Caki2 (cell line): ENCODE measurements at regions not wholly inside any gene's neighbourhood (a gene's known extent, or its start where the extent isn't known, plus 50 kb on each side); places are given as distances from the start of the nearest gene placed in this dataset.
"Not testable (repeated sequence)": the region's sequence is repeated elsewhere in the genome, so short reads cannot be mapped to it uniquely, and the experiment has no call there.

Source experiments
- DNase-seq: peaks from one replicate; pipeline ENCODE4 v3.0.0-alpha.2; 2015; ENCODE audit warnings: low read depth
- in situ Hi-C: cut with HindIII; loops from 2 replicates; pipeline ENCODE4 v1.10.0; 2016; ENCODE audit warnings: low sequenced_read_pairs, low pct_unique_long_range_greater_than_20kb, mixed read lengths

DNA sequence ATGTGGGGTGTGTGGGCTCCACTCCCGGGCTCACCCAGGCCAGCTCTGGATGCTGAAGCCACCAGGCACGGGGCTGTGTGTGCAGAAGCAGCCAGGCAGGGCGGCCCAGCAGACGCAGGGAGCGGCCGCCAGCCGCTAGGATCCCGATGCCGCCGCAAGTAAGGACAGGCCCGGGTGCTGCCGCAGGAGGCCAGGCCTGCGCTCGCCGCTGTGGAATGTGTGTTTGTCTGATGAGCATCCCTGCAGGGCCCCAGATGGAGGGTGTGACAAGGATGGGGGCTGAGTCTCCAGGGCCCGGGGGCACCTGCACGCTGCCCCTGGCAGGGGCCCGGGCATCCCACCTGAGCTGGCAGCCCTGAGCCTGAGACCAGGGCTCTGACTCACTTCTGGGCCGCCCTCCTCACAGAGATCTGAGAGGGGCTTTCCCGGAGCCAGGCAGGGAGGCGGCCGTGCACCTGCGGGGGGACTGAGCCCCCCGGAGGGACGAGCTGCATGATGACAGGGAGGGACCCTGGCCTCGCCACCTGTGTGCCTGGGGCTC, 101.5 kb downstream of the FOXL3 start:
- in situ Hi-C loops = no loop called here
- DNase-seq = no peak

DNA sequence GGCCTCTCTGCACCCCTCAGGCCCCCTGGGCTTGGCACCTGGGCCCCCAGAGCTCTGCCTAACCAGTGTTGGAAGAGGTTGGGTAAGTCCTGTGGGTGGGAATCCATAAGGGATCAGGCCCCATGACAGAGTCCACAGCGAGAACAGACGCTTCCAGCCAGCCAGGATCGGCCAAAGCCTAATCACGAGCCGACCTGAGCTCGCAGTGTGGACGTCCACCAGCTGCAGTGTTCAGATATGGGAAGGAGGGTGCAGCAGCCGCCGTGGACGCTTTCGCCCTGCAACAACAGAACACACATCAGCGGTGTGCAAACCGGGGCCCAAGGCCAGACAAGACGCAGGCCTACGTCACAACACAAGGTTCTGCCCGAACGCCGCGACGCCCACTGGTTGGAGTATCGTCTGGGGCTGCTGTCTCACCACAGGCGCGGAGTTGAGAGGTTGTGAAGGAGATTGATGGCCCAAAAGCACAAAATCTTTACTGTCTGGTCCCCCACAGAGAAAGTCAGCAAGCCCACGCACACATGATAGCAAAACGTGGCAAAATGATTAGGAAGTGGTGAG, 102.1 kb downstream of the FOXL3 start:
- DNase-seq = no peak

DNA sequence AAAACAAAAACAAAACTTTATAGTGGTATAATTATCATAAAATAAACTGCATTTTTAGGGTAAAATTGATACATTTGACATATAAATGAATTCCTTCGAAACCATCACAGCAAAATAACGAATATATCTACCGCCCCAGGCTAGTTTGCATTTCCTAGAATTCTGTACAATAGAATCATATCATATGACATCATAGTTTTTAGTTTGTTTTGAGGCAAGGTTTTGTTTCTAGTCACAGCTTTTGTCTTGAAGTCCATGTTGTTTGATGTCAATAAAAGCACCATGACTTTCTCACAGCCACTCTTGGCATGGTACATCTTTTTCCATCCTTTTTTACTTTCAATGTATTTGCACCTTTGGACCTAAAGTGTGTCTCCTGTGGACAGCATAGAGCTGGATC, 102.9 kb downstream of the FOXL3 start:
- in situ Hi-C loops = no loop called here
- no peak for DNase-seq

More for the DNA sequence above, 102.1 kb downstream of the FOXL3 start:
- in situ Hi-C loops = no loop called here

DNA sequence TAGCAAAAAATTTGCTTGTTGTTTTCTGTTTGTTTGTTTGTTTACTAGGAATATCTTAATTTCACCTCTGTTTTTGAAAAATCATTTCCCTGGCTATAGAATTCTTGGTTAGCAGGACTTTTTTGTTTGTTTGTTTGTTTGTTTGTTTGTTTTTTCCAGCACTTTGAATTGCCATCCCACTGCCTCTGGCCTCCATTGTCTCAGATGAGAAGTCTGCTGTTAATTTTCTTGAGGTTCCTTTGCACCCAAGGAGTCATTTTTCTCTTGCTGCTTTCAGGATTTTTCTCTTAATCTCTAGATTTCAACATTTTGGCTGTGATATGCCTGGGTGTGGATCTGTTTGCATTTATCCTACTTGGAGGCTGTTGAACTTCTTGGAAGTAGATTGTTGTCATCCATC, 105.7 kb downstream of the FOXL3 start:
- in situ Hi-C loops = no loop called here
- no peak for DNase-seq

DNA sequence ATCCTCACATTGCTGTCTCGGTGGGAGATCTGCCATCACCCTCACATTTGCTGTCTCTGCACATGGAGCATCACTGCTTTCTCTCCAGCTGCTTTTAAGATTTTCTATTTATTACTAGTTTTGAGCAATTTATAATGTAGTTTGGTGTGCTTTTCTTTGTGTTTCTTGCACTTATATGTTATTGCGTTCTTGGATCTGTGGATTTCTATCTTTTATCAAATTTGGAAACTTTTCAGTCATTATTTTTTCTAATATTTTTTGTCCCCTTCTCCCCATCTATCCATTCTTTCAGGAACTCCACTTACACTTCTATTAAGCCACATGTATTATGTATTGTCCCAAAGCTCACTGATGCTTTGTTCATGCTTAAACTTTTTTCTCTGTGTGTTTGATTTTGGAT, 108.9 kb downstream of the FOXL3 start:
- DNase-seq = no peak

DNA sequence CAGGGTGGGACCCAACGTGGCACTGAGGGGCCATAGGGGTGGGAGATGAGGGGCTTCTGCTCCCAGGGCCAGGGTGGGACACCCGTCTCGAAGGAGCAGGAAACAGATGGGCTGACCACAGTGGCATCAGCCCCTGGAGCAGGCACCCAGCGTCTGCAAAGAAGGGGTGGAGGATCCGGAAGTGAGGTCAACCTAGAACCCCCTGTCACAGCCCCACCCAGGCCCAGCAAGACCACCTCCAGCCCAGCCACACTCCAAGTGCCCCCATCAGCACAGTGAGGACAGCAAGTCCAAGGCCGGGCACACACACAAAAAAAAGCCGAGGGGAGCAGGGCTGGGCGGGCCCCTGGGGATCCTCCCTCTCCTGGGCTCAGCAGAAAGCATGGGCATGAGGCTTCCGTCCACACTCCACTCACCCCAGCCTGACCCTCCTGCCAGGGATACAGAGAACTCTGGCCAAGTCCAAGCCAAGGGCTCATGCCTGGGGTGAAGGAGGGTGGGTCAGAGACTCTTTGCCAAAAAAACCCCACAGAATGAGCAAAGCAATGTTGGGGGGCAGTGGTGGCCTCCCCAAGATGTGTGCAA, 111.0 kb downstream of the FOXL3 start:
- DNase-seq = no peak

More for the DNA sequence above, 108.9 kb downstream of the FOXL3 start:
- in situ Hi-C loops = no loop called here

DNA sequence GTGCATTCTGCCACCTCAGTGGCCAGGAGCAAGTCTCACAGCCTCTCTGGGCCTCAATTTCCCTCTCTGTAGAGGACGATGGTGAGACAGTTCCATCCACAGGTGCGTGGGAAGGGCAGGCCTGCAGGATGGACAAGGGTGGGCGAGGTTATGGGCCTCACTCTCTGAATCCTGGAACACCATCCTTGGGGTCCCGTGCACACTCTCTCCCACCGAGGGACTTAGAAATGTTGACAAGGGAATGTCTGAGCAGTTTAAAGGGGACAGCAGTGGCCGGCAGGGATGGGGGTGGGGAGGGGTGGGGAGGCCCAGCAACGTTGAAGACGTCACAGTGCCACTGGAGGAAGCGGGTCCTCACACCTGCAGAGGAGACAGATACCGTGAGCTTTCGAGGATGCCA, 111.5 kb downstream of the FOXL3 start:
- in situ Hi-C loops = no loop called here
- DNase-seq = no peak

More for the DNA sequence above, 111.0 kb downstream of the FOXL3 start:
- in situ Hi-C loops = no loop called here

DNA sequence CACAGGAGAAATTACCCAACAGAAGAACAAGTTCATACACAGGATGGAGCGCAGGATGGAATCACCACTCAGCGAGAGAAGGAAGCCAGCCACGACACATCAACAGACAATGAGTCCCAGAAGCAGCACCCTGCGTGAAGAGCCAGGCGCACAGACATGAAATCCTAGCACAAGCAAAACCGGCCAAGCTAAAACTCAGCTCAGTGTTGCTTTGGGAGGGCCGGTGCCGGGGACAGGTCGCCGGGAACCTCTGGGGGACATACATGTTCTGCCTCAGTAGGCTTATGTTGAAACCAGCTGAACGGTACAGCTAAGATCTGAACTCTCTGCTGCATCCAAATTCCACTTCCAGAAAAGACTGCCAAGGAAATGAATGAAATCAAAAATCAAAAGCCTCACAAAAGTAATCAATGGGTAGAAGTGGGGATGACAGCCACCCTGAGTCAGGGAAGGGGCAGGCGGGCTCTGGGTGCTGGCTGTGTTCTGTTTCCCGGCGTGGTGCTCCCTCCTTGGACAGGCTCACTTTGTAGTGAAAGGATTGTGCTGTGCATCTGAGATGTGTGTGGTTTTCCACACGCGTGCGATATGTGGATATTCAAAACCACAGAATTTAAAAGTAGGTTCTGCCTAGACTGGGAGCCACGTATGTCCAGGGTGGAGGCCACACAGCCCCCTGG, 114.7 kb downstream of the PDGFA start:
- in situ Hi-C loops = no loop called here
- no peak for DNase-seq

DNA sequence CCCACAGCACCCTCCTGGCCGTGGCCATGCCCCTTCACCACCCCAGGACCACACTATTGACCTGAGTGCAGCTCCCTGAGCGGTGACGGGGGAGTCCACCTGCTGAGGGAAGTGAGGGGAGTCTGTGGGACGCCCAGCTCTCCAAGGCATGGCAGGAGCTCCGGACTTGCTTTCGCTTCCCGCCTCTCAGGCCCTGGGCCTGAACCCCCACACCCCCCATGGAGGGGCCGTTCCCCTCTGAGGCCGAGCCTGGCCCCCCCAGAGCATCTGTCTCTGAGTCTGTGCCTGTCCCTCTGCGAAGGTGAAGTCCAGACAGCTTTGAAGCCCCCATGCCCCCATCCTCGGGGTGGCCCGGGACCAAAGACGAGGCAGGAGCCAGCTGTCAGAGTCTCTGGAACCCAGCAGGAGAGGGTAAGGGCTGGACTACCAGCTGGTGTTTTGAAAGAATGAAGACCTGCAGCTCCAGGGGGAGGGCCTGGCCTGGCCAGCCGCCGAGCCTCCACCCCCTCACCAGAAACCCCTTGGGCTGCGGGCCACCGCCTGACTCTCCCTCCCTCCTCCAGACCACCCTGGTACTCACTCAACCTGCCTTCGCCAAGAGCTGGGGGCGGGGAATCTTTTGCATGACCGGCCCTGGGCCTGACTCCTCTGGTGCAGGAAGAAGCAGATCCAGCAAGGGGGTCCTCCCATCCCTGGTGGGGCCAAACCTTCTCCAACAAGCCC, 114.0 kb downstream of the PDGFA start:
- DNase-seq = no peak
- in situ Hi-C loops = no loop called here

DNA sequence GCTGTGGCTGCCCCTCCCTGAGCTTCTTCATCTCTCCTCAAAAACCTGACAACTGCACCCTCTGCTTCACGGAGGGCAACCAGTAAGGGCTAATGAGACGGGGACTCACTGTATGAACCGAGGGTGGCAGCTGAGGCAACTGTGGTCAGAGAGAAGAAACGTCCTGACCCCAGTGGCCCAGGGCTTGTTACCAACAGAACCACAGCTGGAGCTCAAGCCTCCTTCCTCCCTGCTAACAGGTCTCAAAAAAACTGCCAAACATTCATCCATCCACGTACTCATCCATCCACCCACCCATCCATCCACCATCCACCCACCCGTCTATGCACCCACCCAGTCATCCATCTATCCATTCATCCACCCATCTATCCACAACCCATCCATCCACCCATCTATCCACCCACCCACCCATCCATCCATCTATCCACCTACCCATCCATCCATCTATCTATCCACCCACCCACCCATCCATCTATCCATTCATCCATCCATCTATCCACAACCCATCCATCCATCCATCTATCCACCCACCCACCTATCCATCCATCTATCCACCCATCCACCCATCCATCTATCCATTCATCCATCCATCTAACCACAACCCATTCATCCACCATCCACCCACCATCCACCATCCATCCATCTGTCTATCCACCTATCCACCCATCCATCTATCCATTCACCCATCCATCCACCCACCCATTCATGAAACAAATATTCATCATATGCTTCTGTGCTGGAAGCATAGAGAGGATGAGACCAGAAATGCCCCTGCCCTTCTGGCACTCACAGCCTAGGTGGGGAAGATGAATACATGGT, 111.7 kb downstream of the PDGFA start:
- in situ Hi-C loops = no loop called here
- DNase-seq = no peak

DNA sequence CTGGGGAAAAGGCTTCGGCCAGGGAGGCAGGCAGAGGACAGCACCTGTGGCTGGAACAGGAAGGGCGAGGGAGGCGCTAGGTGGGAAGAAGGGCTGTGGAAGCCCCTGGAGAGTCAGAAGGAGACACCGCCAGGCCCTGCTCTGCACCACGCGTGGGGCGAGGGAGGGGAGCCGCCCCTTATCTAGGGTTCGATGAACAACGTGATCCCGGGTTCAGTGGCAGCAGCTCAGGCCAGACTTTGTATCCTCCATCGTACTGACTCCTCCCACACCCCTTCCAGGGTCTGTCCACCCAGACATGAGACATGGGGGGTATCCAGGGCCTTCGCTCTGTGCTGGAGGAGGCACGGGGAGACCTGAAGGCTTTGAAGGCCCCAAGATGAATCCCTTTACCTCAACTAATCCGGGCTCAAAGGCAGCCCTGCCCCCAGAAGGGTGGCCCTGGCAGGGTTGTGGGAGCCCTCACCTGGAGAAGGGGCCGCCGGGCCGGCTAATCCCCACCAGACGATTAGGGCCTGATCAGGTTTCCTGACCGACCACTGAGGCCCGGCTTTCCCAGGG, 110.8 kb downstream of the PDGFA start:
- in situ Hi-C loops = no loop called here
- no peak for DNase-seq

DNA sequence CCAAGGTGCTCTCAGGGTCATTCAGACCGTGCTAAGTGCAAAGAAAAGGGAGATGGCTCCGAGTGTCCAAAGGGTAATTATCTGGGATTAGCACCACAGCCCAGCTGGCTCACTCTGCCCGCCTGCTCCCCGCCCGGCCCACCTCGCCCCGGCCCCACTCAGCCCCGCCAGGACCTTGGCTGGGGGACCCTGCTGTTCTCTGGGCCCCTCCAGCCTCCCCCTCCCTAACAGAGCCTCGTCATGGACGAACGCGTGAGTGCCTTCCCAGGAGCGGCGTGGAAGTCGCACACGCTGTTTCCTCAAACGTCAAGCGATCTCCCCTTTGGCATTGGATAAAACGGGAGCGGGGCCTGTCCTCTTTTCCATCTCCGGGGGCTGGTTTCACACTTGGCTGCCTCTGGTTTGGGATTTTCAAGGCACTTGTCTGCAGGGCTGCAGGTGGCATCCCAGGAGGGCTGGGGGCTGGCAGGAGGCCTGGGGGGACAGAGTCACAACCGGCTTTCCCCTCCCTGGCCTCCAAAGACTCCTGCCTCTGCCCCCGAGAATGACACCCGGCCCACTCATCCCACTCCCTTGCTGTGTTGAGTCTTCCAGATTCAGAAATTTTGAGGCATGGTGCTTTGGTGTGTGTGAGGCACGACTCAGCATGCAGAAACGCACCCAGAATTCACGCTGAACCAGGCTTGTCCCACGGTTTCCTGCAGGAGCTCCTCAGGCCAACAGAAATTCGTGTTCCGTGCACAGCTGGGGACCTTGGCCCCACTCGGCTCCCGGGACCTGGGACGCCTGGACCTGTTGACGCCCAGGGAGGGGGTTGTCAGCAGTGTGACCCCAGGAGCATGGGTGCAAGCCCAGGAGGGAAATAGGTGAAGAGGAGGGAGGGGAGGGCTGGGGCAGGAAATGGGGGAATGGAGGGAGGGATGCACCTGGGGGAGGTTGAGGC, 110.0 kb downstream of the PDGFA start:
- DNase-seq = no peak
- in situ Hi-C loops = no loop called here

DNA sequence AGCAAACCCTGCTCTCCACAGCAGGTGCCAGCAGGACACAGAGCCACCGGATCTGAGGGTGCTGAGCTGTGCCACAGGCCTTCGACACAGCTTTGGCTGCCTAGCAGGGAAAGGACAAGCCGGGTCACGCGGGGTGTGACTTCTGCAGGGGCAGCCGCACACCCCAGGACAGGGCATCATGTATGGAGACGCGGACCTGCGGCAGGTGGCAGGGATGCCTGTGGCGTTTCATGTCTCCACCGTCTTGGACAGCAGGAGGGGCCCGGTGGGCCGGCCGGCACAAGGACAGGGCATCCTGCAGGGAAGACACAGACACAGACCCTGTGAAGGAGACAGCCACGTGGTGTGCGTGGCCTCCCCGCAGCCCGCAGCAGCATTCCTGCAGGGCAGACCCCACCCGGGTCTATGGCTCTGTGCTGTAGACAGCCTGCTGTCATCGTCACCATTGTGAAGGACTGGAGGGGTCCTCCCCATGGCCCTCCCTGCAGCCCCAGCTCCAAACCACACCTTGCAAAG, 109.2 kb downstream of the PDGFA start:
- DNase-seq = no peak
- in situ Hi-C loops = no loop called here

DNA sequence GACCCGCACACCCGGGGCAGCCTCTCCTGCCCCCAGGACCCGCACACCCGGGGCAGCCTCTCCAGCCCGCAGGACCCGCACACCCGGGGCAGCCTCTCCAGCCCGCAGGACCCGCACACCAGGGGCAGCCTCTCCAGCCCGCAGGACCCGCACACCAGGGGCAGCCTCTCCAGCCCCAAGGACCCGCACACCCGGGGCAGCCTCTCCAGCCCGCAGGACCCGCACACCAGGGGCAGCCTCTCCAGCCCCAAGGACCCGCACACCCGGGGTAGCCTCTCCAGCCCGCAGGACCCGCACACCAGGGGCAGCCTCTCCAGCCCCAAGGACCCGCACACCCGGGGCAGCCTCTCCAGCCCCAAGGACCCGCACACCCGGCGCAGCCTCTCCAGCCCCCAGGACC, 108.5 kb downstream of the PDGFA start:
- DNase-seq, in situ Hi-C loops: not testable (repeated sequence)

DNA sequence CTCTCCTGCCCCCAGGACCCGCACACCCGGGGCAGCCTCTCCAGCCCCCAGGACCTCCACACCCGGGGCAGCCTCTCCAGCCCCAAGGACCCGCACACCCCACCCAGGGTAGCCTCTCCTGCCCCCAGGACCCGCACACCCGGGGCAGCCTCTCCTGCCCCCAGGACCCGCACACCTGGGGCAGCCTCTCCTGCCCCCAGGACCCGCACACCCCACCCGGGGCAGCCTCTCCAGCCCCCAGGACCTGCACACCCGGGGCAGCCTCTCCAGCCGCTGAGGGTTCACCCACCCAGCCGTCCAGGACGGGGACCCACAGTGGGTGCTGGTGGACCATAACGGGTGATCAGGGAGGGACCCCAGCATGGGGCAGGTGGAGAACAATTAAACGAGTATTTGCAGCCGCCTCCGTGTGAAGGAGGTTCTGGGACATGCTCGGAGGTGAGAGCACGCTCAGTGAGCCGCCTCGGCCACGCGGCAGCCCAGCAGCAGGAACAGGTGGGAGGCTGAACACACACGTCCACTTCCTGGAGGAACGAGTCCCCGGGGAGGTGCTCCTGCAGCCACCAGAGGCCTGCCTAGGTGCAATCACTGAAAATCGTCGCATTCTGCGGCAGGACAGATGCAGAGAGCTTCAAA, 107.9 kb downstream of the PDGFA start:
- in situ Hi-C loops = no loop called here
- no peak for DNase-seq

DNA sequence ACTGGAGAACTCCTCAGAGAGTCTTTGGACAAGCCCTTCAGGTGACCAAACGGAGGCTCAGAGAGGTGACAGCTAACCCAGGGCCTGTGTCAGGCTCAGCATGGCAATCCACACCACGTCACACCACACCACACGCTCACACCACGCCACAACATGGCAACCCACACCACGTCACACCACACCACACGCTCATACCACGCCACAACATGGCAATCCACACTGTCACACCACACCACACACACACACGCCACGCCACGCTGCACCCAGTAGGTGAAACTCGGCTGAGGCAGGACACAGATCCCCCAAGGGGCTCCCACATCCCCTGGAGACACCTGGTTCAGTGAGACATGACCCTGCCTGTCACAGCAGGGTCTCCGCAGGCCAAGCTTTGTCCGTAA, 107.3 kb downstream of the PDGFA start:
- no peak for DNase-seq
- in situ Hi-C loops = no loop called here
